ENCODE measurements at regions not wholly inside any gene's neighbourhood (a gene's known extent, or its start where the extent isn't known, plus 50 kb on each side); places are given as distances from the start of the nearest gene placed in this dataset.

- TF ChIP-seq, protein P1, sequence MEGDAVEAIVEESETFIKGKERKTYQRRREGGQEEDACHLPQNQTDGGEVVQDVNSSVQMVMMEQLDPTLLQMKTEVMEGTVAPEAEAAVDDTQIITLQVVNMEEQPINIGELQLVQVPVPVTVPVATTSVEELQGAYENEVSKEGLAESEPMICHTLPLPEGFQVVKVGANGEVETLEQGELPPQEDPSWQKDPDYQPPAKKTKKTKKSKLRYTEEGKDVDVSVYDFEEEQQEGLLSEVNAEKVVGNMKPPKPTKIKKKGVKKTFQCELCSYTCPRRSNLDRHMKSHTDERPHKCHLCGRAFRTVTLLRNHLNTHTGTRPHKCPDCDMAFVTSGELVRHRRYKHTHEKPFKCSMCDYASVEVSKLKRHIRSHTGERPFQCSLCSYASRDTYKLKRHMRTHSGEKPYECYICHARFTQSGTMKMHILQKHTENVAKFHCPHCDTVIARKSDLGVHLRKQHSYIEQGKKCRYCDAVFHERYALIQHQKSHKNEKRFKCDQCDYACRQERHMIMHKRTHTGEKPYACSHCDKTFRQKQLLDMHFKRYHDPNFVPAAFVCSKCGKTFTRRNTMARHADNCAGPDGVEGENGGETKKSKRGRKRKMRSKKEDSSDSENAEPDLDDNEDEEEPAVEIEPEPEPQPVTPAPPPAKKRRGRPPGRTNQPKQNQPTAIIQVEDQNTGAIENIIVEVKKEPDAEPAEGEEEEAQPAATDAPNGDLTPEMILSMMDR (IDR thresholded peaks at IDR 0.05) = no peak
- TF ChIP-seq POLR2A (IDR thresholded peaks at IDR 0.05) = no peak
These were observed 94.8 kb upstream of the GRPR start for GRCh38 chrX:16028576-16028975.

Measured in adrenal gland (tissue), 5 donors.